ENCODE measurements at regions not wholly inside any gene's neighbourhood (a gene's known extent, or its start where the extent isn't known, plus 50 kb on each side); places are given as distances from the start of the nearest gene placed in this dataset.

DNA sequence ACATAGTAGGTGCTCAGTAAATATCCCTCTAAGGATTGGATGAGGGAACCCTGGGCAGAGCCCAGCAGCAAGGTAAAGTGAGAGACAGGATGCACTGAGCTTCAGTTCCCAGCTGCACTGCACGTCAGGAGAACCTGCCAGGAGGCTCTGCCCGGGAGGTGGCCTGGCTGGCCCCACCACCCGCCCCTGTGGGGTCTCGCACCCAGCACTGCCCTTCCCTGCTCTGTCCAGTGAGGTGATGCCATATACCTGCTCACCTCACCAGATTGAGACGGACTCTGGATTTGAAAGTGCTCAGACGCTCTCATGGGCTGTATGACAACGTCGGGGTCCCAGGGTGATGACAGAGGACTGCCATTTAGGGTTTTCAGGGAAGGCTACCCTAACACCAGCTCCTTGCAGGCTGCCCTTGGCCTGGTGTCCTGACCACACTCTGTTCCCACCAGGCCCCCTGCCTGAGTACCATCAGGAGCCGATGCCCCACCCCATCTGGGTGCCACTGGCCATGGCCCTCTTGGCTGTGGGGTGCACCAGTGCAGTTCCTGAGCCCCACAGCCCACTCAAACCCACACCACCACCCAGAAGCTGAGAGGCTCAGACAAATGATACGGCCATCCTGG lies 61.7 kb upstream of the FGF3 start:
- Mint-ChIP-seq H3K4me3 (no peak overlapping the region), H3K27ac (no peak overlapping the region), H3K4me1 (ENCODE audit: low read depth) (no peaks in the 10 kb centered on the region), H3K9me3 (no peaks in the 10 kb centered on the region), H3K27me3 (peaks cover 18% of the 10 kb centered on the region), H3K36me3 (ENCODE audit: low read depth) (no peaks in the 10 kb centered on the region)
- ChIA-PET CTCF (no interaction called here), POLR2A (no interaction called here)
- Histone ChIP-seq H3K27me3 (ENCODE audit: control insufficient read depth in 1 of 2, insufficient read depth in 2 of 2, low read length in 2 of 2) (peaks cover 0 to 5% of the 10 kb centered on the region in 2 experiments), H3K27ac (ENCODE audit: low read depth in 1 of 2, low read length in 2 of 2) (no peak overlapping the region), H3K4me3 (ENCODE audit: low read length) (no peak overlapping the region), H3K9me3 (ENCODE audit: control insufficient read depth in 1 of 2, insufficient read depth in 1 of 2, low read length in 2 of 2) (peaks cover 0 to 5% of the 10 kb centered on the region in 2 experiments), H3K4me1 (ENCODE audit: insufficient read depth, low read length) (no peaks in the 10 kb centered on the region), H3K36me3 (ENCODE audit: insufficient read depth, low read length) (no peaks in the 10 kb centered on the region)
- intact Hi-C loops (cut with DNase I, micrococcal nuclease), result no loop called here
- ATAC-seq (ENCODE audit: poor library complexity), result no peak
- TF ChIP-seq, protein P1, sequence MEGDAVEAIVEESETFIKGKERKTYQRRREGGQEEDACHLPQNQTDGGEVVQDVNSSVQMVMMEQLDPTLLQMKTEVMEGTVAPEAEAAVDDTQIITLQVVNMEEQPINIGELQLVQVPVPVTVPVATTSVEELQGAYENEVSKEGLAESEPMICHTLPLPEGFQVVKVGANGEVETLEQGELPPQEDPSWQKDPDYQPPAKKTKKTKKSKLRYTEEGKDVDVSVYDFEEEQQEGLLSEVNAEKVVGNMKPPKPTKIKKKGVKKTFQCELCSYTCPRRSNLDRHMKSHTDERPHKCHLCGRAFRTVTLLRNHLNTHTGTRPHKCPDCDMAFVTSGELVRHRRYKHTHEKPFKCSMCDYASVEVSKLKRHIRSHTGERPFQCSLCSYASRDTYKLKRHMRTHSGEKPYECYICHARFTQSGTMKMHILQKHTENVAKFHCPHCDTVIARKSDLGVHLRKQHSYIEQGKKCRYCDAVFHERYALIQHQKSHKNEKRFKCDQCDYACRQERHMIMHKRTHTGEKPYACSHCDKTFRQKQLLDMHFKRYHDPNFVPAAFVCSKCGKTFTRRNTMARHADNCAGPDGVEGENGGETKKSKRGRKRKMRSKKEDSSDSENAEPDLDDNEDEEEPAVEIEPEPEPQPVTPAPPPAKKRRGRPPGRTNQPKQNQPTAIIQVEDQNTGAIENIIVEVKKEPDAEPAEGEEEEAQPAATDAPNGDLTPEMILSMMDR (IDR thresholded peaks at IDR 0.05), result no peak
- DNase-seq, result peak in 1 of 14 experiments; percentile 7

DNA sequence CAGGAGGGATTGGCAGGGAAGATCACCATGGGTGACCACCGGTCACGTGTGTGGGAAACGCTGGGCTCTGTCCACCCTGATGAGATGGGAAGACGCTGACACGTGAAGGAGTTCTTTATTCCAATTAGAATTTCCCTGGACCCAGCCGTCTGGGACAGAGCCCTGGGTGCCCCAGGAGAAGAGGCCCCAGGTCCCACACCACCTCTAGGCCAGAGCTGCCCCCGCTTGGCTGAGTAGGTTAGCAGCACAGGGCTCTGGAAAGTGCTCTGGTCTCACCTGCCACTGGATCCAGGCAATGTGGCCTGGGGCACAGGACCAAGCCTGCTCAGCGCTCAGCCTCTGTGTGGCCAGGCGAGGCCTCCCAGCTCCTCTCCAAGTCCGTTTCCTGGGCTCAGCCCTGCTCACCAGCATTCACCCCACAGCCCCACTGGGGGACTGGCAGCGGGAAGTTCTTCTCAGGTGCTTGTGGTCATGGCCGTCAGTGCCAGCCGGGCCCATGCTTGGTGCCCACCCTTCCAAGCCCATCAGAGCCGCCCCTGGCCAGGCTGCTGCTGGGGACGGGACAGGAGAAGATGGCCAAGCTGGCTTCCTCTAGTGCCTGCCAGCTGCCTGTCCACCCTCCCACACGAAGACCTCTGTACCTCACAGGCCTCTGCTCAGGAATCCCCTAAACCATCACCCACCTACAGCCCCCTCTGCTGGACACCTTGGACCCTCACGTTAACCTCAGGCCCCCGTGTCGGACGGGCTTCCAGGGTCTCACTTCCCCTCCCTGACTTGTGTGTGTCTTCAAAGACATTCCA lies 62.5 kb upstream of the FGF3 start:
- ChIA-PET POLR2A (no interaction called here), CTCF (no interaction called here)
- no peak overlapping the region for H3K27ac Mint-ChIP-seq
- peaks cover 13% of the 10 kb centered on the region for H3K27me3 Mint-ChIP-seq
- H3K36me3 Mint-ChIP-seq (ENCODE audit: low read depth), result no peaks in the 10 kb centered on the region
- DNase-seq, result no peak
- TF ChIP-seq, protein P1 (IDR thresholded peaks at IDR 0.05), result no peak
- no peak overlapping the region for H3K4me3 ChIP-seq (ENCODE audit: low read length)
- H3K9me3 ChIP-seq (ENCODE audit: control insufficient read depth in 1 of 2, insufficient read depth in 1 of 2, low read length in 2 of 2), result peaks cover 0 to 5% of the 10 kb centered on the region in 2 experiments
- no peaks in the 10 kb centered on the region for H3K4me1 ChIP-seq (ENCODE audit: insufficient read depth, low read length)
- H3K4me3 Mint-ChIP-seq, result no peak overlapping the region
- H3K4me1 Mint-ChIP-seq (ENCODE audit: low read depth), result no peaks in the 10 kb centered on the region
- intact Hi-C loops (cut with DNase I, micrococcal nuclease), result no loop called here
- H3K9me3 Mint-ChIP-seq, result no peaks in the 10 kb centered on the region
- ATAC-seq (ENCODE audit: poor library complexity), result no peak
- no peaks in the 10 kb centered on the region for H3K36me3 ChIP-seq (ENCODE audit: insufficient read depth, low read length)
- no peak overlapping the region for H3K27ac ChIP-seq (ENCODE audit: low read depth in 1 of 2, low read length in 2 of 2)
- H3K27me3 ChIP-seq (ENCODE audit: control insufficient read depth in 1 of 2, insufficient read depth in 2 of 2, low read length in 2 of 2), result peaks cover 0 to 5% of the 10 kb centered on the region in 2 experiments

DNA sequence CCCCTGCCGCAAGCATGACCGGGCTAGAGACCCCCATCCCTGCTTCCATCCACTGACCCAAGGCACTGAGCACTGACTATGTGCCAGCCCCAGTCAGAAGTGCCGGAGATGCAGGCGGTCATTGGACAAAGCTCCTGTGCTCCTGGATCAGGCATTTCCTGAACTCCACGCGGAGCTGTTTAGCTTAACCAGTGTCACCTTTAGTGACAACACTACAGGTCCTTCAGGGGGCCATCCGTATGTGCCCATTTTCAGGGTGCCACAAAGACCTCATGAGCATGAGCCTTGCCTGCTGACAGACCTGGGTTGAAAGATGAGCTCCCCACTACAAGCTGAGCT lies 63.0 kb upstream of the FGF3 start:
- no peak for ATAC-seq (ENCODE audit: poor library complexity)
- Histone ChIP-seq H3K4me3 (ENCODE audit: low read length) (no peak overlapping the region), H3K27ac (ENCODE audit: low read depth in 1 of 2, low read length in 2 of 2) (no peak overlapping the region), H3K9me3 (ENCODE audit: control insufficient read depth in 1 of 2, insufficient read depth in 1 of 2, low read length in 2 of 2) (peaks cover 0 to 5% of the 10 kb centered on the region in 2 experiments), H3K4me1 (ENCODE audit: insufficient read depth, low read length) (no peaks in the 10 kb centered on the region), H3K36me3 (ENCODE audit: insufficient read depth, low read length) (no peaks in the 10 kb centered on the region), H3K27me3 (ENCODE audit: control insufficient read depth in 1 of 2, insufficient read depth in 2 of 2, low read length in 2 of 2) (peaks cover 0 to 5% of the 10 kb centered on the region in 2 experiments)
- POLR2A ChIA-PET, result no interaction called here
- Mint-ChIP-seq H3K9me3 (no peaks in the 10 kb centered on the region), H3K27me3 (peaks cover 10% of the 10 kb centered on the region), H3K27ac (no peak overlapping the region), H3K4me1 (ENCODE audit: low read depth) (no peaks in the 10 kb centered on the region), H3K4me3 (no peak overlapping the region), H3K36me3 (ENCODE audit: low read depth) (no peaks in the 10 kb centered on the region)
- intact Hi-C loops (cut with DNase I, micrococcal nuclease), result no loop called here
- CTCF ChIA-PET, result no interaction called here
- TF ChIP-seq, protein P1 (IDR thresholded peaks at IDR 0.05), result no peak
- DNase-seq, result no peak

All from CD4-positive, alpha-beta T cell (primary cell).